ENCODE measurements at regions not wholly inside any gene's neighbourhood (a gene's known extent, or its start where the extent isn't known, plus 50 kb on each side); places are given as distances from the start of the nearest gene placed in this dataset.

DNA sequence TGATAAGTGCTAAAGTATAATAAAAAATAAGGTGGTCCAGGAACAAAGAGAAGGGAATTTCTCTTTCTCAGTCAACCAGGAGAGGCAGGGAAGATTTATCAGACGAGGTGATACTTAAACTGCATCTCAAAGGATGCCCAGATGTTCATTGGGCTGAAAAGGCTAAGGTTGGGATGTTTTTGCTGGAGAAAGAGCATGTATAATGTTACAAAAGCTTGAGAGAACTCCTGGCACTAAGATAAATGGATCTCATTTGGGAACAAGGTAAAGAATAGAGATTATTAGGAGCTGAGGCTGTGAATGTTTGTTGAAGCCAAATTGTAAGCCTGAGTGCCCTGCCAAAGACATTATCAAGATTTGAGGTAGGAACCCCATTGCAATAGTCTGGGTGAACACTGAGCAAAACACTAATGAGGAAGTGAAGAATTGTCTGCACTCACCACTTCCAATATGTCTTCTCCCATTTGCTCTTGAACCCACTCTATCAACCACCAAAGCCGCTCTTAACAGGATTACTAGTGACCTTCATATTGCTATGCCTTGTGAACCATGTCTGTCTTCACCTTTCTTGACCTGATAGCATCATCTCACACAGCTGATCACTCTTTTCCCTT, 149.0 kb upstream of the ARID2 start:
- H3K4me1 ChIP-seq (ENCODE audit: control insufficient read depth in 5 of 5, insufficient read depth in 5 of 5, low read length in 5 of 5): peaks cover 0 to 7% (median 0%) of the 10 kb centered on the region in 5 donors
- ATAC-seq (ENCODE audit: insufficient read depth, low FRiP score) (no peak), DNase-seq (no peak)
- TF ChIP-seq, protein P1, sequence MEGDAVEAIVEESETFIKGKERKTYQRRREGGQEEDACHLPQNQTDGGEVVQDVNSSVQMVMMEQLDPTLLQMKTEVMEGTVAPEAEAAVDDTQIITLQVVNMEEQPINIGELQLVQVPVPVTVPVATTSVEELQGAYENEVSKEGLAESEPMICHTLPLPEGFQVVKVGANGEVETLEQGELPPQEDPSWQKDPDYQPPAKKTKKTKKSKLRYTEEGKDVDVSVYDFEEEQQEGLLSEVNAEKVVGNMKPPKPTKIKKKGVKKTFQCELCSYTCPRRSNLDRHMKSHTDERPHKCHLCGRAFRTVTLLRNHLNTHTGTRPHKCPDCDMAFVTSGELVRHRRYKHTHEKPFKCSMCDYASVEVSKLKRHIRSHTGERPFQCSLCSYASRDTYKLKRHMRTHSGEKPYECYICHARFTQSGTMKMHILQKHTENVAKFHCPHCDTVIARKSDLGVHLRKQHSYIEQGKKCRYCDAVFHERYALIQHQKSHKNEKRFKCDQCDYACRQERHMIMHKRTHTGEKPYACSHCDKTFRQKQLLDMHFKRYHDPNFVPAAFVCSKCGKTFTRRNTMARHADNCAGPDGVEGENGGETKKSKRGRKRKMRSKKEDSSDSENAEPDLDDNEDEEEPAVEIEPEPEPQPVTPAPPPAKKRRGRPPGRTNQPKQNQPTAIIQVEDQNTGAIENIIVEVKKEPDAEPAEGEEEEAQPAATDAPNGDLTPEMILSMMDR (IDR thresholded peaks at IDR 0.05; ENCODE audit: control extremely low read depth, extremely low read depth): no peak
- H3K36me3 ChIP-seq (ENCODE audit: control insufficient read depth in 4 of 4, insufficient read depth in 4 of 4, low read length in 4 of 4): no peaks in the 10 kb centered on the region
- no peak overlapping the region for H3K4me3 ChIP-seq
- H3K27me3 ChIP-seq (ENCODE audit: control insufficient read depth in 3 of 3, insufficient read depth in 3 of 3, low read length in 2 of 3): no peaks in the 10 kb centered on the region
- no peak overlapping the region for H3K9ac ChIP-seq (ENCODE audit: insufficient read depth in 1 of 2, low read length in 2 of 2)
- H3K27ac ChIP-seq (ENCODE audit: low read depth in 1 of 2, low read length in 1 of 2): no peak overlapping the region
- WGBS, 2 donors: 81 to 85% methylated on average over 2 of the region's 2 CpGs
- peaks cover 0 to 1% (median 0%) of the 10 kb centered on the region in 4 donors for H3K9me3 ChIP-seq (ENCODE audit: control insufficient read depth in 4 of 4, insufficient read depth in 3 of 4, low read length in 3 of 4)

- Histone ChIP-seq H3K36me3 (ENCODE audit: control insufficient read depth in 4 of 4, insufficient read depth in 4 of 4, low read length in 4 of 4) (no peaks in the 10 kb centered on the region), H3K4me1 (ENCODE audit: control insufficient read depth in 5 of 5, insufficient read depth in 5 of 5, low read length in 5 of 5) (peaks cover 0 to 7% (median 0%) of the 10 kb centered on the region in 5 donors), H3K4me3 (no peak overlapping the region), H3K9ac (ENCODE audit: insufficient read depth in 1 of 2, low read length in 2 of 2) (no peak overlapping the region), H3K27ac (ENCODE audit: low read depth in 1 of 2, low read length in 1 of 2) (no peak overlapping the region), H3K27me3 (ENCODE audit: control insufficient read depth in 3 of 3, insufficient read depth in 3 of 3, low read length in 2 of 3) (no peaks in the 10 kb centered on the region), H3K9me3 (ENCODE audit: control insufficient read depth in 4 of 4, insufficient read depth in 3 of 4, low read length in 3 of 4) (peaks cover 0 to 7% (median 0%) of the 10 kb centered on the region in 4 donors)
- ATAC-seq (ENCODE audit: insufficient read depth, low FRiP score) (no peak), DNase-seq (no peak)
- TF ChIP-seq, protein P1 (IDR thresholded peaks at IDR 0.05; ENCODE audit: control extremely low read depth, extremely low read depth): no peak
- 81 to 93% methylated on average over 1 of the region's 1 CpG for WGBS, 2 donors
These were observed 148.4 kb upstream of the ARID2 start for GRCh38 chr12:45581112-45581511.

DNA sequence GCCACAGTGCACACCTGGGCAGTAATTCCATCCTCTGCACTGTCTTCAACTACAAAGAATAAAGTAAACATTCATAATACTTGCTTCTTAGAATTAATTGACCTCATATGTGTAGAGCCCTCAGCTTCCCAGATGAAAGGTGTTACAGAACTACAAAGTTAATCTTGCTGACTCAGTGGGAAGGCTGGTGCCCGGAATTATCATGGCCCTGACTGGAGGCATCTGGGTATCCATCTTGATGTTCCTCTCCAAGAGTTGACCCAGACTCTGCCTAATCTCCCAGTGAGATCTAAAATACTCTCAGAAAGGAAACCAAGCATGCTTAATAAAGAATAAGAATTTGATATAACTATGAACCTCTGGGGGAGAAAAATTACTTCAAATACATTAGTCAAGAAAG, 147.0 kb upstream of the ARID2 start:
- ATAC-seq (ENCODE audit: insufficient read depth, low FRiP score): no peak
- no peak overlapping the region for H3K27ac ChIP-seq (ENCODE audit: low read depth in 1 of 2, low read length in 1 of 2)
- H3K4me1 ChIP-seq (ENCODE audit: control insufficient read depth in 5 of 5, insufficient read depth in 5 of 5, low read length in 5 of 5): peaks cover 0 to 7% (median 0%) of the 10 kb centered on the region in 5 donors
- peaks cover 0 to 7% (median 0%) of the 10 kb centered on the region in 4 donors for H3K9me3 ChIP-seq (ENCODE audit: control insufficient read depth in 4 of 4, insufficient read depth in 3 of 4, low read length in 3 of 4)
- no peaks in the 10 kb centered on the region for H3K27me3 ChIP-seq (ENCODE audit: control insufficient read depth in 3 of 3, insufficient read depth in 3 of 3, low read length in 2 of 3)
- H3K9ac ChIP-seq (ENCODE audit: insufficient read depth in 1 of 2, low read length in 2 of 2): no peak overlapping the region
- no peaks in the 10 kb centered on the region for H3K36me3 ChIP-seq (ENCODE audit: control insufficient read depth in 4 of 4, insufficient read depth in 4 of 4, low read length in 4 of 4)
- TF ChIP-seq, protein P1 (IDR thresholded peaks at IDR 0.05; ENCODE audit: control extremely low read depth, extremely low read depth): no peak
- 63 to 87% methylated on average over 1 of the region's 1 CpG for WGBS, 2 donors
- DNase-seq: no peak
- no peak overlapping the region for H3K4me3 ChIP-seq
